HG02588 (cell line): ENCODE measurements at regions not wholly inside any gene's neighbourhood (a gene's known extent, or its start where the extent isn't known, plus 50 kb on each side); places are given as distances from the start of the nearest gene placed in this dataset.
A peak's percentile ranks its signal among the peaks of the same experiment; 100 is the strongest.

Experiments
- ATAC-seq: cut with Tn5 transposase; IDR thresholded peaks from one replicate; pipeline ENCODE4 v1.9.1; 2021; ENCODE audit warnings: mild to moderate bottlenecking, moderate library complexity; ENCODE audit not compliant: unreplicated experiment

DNA sequence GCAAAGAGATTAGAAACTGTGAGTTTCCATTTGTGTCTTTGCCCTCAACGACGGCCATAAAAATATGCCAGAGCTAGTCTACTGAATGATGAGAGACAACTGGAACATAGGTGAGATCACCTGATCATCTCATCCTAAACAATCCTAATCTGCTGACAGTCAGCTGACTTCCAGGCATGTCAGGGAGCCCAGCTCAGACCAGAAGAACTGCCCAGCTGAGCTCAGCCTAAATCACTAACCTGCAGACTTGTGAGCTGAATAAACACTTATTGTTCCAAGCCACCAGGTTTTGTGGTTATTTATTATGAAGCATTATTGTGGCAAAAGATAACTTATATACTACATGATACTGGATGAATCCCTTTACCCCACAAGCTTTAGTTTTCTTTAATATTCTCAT is 118.9 kb upstream of the PLEKHG7 start:
- no peak for ATAC-seq

DNA sequence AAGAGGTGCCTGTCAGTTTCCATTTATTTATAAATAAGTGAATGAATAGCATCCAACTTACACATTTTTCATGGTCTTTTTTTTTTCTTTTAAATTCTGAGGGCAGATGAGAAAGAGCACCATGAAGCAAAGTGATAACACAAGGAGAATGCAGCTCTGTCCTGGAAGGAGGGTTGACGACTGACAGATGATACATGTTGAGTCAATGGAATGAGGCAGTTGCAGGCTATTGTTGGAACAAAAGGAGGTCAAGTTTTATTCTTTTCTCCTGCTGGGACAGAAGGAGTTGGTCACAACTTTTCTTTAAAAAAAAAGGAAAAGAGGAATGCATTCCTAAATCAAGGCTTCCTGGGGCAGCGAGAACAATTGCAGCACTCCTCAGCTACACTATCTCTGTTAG is 119.9 kb upstream of the PLEKHG7 start:
- ATAC-seq, result no peak

DNA sequence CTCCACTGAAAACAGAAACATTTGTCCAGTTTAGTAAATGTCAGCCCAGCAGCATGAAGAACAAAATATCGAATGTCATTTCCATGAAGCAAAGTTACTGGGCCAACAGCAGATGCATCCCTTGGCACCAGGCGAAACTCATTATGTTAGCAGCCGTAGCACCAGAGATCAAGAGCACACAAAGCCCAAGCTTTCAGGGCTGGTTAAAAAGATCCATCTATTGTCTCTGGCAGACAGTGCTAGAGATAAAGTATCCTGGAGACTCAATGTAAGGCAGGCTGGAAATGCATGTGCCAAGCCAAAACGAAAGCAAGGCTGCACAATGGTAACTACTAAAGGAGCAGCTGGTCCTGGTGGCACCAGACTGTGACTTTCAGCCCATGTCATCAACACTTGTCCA is 120.3 kb upstream of the PLEKHG7 start:
- no peak for ATAC-seq

DNA sequence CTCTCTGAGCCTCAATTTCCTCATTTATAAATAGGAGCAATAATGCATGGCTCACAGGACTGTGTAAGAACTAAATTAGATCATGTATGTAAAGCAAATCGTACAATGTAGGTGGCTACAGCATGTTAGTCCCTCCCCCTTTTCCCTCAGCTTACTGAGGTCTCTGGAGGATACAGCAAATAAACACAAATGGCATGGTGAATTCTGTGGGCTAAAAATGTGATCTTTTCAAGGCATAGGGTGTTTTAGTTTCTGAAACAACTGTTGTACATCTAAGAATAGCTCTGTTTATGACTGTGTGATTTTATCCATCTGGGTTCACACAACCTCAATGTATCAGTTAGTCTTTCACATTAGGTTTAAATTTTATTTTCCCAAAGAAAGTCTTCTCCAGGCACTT is 121.2 kb upstream of the PLEKHG7 start:
- ATAC-seq, result no peak

DNA sequence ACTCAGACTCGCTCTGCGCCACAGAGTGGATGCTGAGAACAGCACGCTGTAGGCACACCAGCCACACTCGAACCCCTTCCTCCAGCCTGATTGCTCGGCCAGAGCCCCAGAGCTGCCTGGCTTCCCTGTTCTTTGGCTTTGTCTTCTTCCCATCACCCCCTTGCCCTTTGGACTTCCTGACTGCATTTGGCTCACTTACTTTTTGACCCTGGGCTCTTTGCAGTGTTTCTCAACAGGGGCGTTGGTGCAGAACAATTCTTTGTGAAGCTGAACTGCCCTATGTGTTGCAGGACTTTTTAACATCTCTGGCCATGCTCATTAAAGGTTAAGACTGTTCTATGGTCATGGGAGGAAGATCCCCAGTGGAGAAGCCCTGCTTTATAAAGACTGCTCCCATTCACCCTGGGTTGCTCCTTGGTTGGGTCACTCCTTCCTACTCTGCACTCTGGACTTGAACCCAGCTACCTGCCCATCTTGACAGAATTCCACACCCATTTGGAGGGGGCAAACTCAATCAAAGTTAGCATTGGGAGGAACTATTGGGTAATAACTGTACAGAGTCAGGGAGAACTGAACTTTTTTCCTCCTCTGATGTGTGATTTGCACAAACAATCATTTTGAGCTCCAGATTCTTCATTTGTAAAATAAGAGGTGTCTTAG is 127.7 kb upstream of the PLEKHG7 start:
- ATAC-seq, result no peak

DNA sequence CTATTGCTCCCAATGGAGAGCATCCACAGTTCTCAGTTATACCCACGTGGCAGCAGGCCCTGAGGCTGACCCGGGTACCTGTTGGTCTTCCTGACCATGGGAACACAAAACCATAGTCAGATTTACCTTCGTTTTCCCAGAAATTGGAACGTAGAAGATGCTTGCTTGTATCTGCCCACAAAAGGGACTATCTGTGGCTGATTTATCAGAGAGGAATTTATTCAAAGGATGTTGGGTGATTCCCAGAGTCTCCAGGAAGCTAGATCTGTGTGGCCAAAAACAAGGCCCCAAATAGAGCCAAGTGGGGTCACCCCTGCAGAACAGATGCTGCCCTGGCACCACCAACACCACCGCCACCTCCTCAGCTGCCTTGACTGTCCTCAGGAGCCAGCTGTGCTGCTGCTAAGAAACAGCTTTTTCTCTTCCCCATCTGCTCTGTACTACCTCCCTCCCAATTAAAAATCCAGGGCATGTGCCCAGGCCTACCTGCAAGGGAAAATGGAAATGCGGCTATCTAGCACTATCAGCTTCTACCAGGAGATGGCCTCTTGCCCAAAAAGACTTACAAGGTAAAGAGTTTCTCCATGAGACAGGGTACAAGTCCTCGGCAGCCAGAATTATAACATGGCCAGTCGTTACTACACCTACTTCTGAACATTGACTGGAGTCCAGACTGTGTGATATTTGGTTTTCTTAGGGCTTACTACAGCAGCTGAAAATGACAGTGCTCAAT is 128.6 kb upstream of the PLEKHG7 start:
- ATAC-seq, result no peak

DNA sequence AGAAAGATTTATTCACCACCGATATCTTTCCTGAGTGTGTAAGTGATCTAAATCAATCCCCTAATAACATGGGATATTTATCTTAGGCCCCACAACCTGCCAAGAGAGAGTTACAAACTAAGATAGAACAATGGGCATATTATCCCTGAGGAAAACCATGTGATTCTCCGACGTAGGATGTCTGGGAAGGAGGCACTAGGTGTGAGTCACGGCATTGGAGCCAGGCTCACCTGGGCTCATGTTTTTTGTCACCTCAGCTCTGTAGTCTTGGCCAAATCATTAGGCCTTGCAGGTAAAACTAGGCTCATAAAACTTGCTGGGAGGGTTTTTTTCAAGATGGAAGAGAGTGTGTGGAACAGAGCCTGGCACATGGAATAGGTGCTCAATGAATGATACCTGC is 129.7 kb upstream of the PLEKHG7 start:
- ATAC-seq, result no peak

DNA sequence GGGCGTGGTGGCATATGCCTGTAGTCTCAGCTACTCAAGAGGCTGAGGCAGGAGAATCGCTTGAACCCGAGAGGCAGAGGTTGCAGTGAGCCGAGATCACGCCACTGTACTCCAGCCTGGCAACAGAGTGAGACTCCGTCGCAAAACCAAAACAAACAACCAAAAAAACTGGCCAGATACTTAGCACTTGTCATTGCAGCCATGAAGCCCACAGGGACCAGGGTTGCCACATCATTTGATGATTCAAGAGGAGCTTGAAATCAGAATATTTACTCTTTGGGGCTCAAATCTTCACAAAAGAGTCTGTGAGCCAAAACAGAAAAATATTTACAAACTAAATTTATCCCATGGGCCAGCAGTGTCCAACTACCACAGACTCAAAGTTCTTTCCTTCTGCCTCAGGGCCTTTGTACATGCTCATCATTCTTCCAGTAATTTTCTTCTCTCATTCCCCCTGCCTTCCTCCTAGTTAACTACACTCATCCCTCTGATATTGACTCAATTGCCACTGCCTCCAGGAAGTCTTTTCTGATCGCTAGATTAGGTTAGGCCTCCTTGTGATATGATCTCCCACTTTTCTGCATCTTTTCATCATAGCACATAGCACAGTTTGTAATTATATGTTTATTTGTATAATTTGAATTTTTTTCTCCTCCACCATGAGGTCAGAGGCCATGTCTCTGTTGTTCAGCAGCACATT is 130.8 kb upstream of the PLEKHG7 start:
- ATAC-seq, result no peak

DNA sequence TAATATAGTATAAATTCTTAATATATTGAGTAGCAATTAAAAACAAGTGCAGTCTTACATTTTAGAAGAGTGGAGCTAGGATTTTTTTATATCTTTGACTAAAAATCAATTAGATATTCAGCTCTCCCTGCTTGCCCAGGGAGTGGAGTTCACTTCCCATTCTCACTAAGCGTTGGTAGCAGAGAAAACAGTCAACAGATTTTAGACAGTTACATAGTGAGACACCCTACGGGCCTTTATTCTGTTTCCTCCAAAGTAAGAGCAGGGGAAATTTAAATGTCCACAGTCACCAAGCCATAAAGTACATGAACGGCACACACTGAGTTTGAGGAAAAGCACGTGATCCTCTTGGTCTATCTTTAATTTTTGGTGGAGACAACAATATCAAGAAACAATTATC is 131.6 kb upstream of the PLEKHG7 start:
- ATAC-seq, result no peak

DNA sequence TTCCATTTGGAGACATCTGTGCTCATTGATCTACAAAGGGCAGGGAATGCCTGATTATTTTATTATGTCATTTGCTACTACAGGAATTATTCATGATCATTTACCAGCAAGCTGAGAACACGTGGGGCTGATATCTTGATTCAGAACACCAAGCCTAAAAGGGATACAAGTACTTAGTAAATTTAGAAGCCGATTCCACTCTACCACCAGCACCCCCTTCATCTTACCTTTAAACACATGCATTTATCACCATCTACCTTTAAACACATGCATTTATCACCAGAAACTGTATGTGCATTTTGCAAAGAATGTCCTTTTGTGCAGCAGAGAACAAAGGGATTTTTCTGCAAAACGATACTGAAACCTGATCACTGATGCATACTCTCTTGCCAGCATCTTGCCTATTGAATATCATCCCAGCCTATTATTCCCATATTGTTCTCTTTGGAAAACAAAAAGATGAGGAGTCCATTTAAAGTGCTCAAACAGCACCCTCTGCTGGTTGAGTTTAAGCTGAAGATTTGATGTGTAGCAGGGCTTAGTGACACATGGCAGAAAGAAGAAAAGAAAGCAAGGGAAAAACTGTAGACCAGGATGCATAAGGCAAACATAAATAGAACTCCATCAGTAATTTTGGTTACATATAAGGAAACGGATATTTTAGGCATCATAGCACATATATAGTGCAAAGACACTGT is 132.6 kb upstream of the PLEKHG7 start:
- peak; percentile 72 for ATAC-seq

DNA sequence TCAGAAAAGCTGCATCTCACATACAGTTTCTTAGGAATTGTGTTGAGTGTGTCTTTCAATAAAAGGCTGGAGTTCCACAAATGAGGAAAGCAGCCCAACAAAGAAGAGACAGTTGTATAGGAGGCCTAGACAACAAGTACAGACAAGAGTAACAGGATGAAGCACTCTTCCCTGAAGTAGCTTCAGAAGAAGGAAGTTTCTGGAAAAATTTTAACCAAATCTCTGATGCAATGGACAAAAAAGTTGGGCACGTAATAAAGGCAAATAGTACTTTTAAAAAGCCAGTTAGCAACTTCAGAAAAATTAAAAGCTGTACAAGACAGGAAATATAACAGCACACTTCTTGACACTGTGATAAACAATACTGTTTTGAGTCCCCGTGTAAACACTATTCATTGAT is 134.1 kb upstream of the PLEKHG7 start:
- ATAC-seq, result no peak

DNA sequence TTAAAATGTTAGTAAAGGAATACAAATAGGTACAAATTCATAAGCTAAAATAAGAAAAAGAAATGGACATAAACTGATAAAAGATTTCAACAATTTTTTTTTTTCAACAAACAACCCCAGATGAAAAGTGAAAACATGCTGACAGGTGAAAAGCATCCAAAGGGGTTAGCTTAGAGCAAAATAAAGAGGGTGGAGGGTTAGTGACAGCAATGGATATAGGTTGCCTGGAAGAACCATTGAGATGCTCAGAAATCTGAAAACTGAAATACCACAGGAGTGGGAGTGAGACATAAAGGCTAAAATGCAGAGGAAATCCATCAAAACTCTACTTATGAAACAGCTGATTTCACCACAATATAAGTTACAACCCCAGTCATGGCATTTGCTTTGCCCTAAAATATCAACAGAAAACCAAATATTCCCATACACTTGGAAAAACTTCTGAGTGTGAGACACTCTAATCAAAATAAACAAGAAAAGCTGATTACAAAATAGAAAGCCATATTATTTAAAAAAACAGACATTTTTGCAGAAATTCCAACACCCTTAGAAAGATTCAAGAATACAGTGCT is 136.3 kb upstream of the PLEKHG7 start:
- ATAC-seq, result no peak

DNA sequence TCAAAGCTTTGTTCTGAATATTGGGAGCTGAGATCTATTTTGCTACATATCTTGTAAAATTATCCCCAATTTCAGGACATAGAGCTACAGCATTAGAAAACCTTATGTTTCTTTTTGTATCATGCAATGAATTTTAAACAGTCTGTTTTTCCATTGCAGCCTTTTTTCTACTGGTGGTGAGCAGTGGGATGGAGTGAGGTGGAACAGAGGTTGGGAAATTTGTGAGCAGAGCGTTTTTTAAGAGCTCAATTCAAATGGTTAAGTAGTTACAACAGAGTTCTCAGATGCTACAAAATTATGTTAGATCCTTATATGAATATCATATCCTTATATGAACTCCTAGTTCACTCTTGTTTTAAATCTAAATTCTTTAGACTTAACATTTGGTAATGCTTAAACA is 139.0 kb upstream of the PLEKHG7 start:
- ATAC-seq, result no peak

DNA sequence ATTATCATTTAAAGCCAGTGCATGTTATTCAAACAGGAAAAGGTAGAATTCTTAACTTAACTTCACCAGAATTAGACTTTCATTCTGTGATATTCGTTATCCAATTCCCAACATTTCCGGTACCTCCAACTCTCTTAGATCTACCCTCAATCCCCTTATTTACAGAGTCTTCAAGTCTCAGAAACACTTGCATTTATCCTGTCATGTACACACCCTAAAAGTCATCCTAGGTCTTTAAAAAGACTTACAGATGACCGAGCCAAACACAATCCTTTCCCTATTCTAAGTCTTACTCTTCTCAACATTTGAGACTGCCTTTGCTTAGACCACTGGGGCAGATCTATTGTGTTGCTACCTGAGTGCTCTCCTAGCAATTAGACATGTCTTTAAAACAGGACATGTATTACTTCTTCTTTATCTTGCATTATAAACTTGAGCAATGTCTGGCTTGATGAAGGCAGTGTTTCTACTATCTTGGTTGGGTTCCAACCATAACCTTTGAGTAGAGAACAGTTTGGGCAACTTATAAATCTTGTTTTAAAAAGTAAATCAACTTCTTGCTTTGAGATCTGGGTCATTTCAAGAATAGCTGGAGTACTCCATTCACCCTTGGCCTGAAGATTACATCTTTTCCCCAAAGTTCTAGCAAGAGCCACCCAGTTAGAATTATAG is 140.6 kb upstream of the PLEKHG7 start:
- no peak for ATAC-seq

DNA sequence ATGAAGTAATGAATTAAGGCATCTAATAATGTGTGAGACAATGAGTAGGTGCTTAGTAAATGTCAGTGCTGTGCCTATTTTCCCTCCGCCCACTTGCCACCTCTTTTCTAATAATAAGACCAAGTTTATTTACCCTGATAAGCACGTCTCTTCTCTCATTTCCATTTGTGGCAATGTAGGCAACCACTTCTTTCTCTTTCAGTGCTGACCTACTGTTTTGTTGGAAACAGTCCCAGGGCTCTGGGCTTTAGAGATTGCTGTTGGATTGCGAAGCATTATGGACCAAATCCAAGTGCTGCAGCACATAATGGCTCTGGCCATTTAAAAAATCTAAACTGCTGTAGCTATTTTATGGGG is 141.3 kb upstream of the PLEKHG7 start:
- ATAC-seq, result no peak

DNA sequence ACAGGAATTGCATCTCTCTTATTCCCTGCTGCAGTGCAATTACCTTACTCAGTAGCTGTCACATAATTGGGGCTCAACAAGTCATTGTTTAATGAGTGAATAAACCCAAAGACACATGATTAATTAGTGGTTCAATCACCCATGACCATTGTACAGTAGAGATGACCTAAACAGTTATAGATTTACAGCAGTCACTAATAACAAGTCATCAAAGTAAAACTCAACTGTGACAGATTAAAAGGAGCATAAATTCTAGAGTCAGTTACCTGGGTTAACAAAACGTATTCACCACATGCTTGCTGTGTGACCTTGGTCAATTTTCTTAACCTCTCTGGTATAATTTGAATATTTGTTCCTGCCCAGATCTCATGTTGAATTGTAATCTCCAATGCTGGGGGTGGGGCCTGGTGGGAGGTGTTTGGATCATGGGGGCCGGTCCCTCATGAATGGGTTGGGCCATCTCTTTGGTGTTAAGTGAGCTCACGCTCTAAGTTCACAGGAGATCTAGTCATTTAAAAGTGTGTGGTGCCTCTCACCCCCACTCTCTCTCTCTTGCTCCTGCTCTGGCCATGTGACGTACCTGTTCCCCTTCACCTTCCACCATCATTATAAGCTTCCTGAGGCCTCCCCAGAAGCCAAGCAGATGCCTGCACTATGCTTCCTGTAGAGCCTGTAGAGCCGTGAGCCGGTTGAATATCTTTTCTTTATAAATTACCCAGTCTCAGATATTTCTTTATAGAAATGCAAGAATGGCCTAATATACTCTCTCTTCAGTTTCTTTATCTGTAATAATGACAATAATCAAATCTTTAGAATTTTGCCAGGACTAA is 141.9 kb upstream of the PLEKHG7 start:
- ATAC-seq, result no peak

DNA sequence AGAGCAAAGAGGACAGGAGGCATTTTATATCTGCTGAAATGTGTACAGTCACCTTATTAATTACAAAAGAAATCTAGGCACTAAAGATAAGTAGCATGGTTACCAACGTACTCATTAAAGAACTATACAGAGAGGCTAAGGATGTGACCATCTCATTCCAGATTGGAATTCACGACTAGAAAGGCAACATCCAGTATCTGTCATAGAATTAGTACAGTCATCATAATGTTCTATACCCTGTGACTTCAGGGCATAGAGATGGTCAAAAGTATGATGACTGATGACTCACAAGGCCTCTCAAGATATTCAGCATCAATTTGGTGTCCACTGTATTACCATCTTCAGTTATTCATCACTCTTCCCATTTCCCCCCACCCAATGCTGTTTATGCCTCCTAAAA is 144.0 kb upstream of the PLEKHG7 start:
- no peak for ATAC-seq

DNA sequence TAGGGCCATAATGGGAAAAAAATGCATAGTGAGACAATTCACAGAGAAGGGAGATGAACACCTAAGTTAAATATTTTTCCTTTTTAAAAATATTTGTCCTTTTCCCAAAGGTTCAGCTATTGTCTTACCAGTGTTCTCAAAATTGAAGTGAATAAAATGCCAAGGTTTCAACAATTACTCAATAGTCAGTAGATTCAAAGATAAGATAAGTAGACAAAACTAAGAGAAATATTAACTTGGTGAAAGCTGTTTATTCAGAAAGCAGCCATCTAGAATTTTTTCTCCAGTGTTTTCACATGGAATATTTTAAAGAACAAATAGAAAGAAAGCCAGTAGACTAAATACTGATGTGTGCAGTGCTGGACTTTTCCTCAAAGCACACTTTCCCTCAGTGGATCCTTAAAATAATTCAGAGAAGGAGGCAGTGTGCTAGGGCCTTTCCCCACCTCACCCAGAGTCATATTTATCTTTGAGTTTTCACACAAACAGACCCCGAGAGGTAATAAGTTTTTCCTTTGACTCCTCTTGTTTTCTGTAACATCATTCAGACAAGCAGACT is 144.5 kb upstream of the PLEKHG7 start:
- ATAC-seq, result no peak

DNA sequence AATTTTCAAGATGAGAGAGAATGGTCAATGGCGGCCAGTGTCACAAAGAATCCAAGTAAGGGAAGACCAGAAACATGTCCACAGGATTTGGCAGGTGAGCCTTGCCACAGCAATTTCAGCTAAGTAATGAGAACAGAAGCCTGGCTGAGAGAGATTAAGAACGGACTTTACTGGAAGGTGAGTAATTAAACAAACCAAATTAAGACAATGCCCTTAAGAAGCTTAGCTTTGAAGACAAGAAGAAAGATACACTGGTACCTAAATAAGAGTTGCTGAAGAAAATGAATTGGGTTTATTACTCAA is 145.4 kb upstream of the PLEKHG7 start:
- no peak for ATAC-seq
